ENCODE measurements at regions not wholly inside any gene's neighbourhood (a gene's known extent, or its start where the extent isn't known, plus 50 kb on each side); places are given as distances from the start of the nearest gene placed in this dataset.

- TF ChIP-seq ZBTB2 (IDR thresholded peaks at IDR 0.05) (no peak), DEAF1 (CRISPR knock-in tag; IDR thresholded peaks at IDR 0.05) (no peak), ZNF174 (CRISPR knock-in tag; IDR thresholded peaks at IDR 0.05) (no peak), EP400 (IDR thresholded peaks at IDR 0.05) (no peak), RFX1 (IDR thresholded peaks at IDR 0.05) (no peak), ZNF197 (CRISPR knock-in tag; IDR thresholded peaks at IDR 0.05; ENCODE audit: low read depth) (no peak), ZZZ3 (IDR thresholded peaks at IDR 0.05) (no peak)
These were observed 1293.1 kb upstream of the USP15 start (continued) for GRCh38 chr12:60967128-60967527.

DNA sequence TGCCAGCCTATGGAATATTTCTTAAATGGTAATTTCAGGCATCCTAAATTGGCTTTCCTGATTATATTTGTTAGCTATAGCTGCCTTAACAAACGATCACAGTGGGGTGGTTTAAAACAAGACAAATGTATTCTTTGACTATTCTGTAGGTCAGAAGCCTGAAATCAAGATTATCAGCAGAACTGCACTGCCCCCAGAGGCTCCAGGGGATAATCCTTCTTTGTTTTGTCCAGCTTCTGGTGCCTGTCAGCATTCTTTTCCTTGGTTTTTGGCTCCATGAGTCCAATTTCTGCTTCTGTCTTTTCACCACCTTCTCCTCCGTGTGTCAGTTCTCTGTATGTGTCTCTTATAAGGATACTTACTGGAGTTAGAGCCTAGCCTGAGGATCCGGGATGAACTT, 1282.2 kb upstream of the USP15 start:
- ChIA-PET CTCF (ENCODE audit: low intra/inter-chr PET ratio) (no interaction called here), POLR2A (no interaction called here)
- DNase-seq (ENCODE audit: extremely low read depth in 1 of 4, low spot score in 3 of 4), result no peak
- H3K27me3 ChIP-seq (ENCODE audit: control insufficient read depth in 2 of 2, insufficient read depth in 2 of 2, low read length in 2 of 2), result no peaks in the 10 kb centered on the region
- FAIRE-seq, result no peak
- no peak for ATAC-seq
- H3K4me3 ChIP-seq, result no peak overlapping the region
- no peaks in the 10 kb centered on the region for H3K4me1 ChIP-seq (replicated peaks in 1 of 2; ENCODE audit: control insufficient read depth in 2 of 2, insufficient read depth in 2 of 2, low read length in 2 of 2)
- intact Hi-C loops (cut with micrococcal nuclease), result no loop called here
- no peaks in the 10 kb centered on the region for H4K20me1 ChIP-seq (replicated peaks; ENCODE audit: control insufficient read depth, insufficient read depth, low read length)
- in situ Hi-C loops (cut with MboI), result no loop called here
- BruUV-seq (replicated peaks), result no TSS peak
- no peak for TF ChIP-seq TCF7L2 (IDR thresholded peaks at IDR 0.05; ENCODE audit: low read depth, low read length)
- TF ChIP-seq MED1 (CRISPR knock-in tag; IDR thresholded peaks at IDR 0.05; ENCODE audit: borderline replicate concordance), result no peak
- no peak for TF ChIP-seq ZNF586 (CRISPR knock-in tag; conservative IDR thresholded peaks at IDR 0.05)
- TF ChIP-seq ZNF766 (CRISPR knock-in tag; conservative IDR thresholded peaks at IDR 0.05), result no peak
- no peak for TF ChIP-seq CEBPB (tag; IDR thresholded peaks at IDR 0.05)
- H3K36me3 ChIP-seq (ENCODE audit: control insufficient read depth, insufficient read depth, low read length), result no peaks in the 10 kb centered on the region
- no peaks in the 10 kb centered on the region for H3K9me3 ChIP-seq (replicated peaks; ENCODE audit: control insufficient read depth, insufficient read depth, low read depth, low read length)
- no peak overlapping the region for H3K9ac ChIP-seq (ENCODE audit: insufficient read depth in 1 of 2, low read depth in 2 of 2, low read length in 2 of 2)
- WGBS (ENCODE audit: insufficient coverage, low coverage, missing lambda C conversion rate), result 0% methylated on average over 3 of the region's 3 CpGs
- no peak overlapping the region for H3K4me2 ChIP-seq (ENCODE audit: insufficient read depth, low read length)
- H3K9me1 ChIP-seq (ENCODE audit: control insufficient read depth, insufficient read depth, low read length), result no peaks in the 10 kb centered on the region
- no peaks in the 10 kb centered on the region for H3K79me2 ChIP-seq (ENCODE audit: control insufficient read depth, insufficient read depth, low read length)
- no peak overlapping the region for H3K27ac ChIP-seq (ENCODE audit: extremely low read depth, low read depth, low read length)
- H2AFZ ChIP-seq (ENCODE audit: low read depth, low read length), result no peak overlapping the region

Measured in K562 (cell line).